ENCODE measurements at regions not wholly inside any gene's neighbourhood (a gene's known extent, or its start where the extent isn't known, plus 50 kb on each side); places are given as distances from the start of the nearest gene placed in this dataset.
"Not testable (repeated sequence)": the region's sequence is repeated elsewhere in the genome, so short reads cannot be mapped to it uniquely, and the experiment has no call there.

DNA sequence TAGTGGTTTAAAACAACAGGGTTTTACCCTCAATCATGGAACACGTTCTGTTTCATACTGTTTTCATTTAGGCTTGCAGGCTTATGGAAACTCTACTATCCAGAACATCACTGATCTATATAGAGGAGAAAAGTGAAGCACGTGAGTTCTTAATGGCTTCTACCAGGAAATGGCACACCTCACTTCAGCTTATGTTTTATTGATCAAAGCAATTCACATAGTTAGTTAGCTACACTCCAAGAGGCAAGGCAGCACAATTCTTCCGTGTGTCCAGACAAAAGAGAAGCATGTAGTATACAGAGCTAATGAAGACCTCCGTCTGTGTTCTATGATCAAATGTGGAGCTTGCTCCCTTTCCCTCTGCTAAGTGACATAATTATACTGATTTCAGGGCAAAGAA is 353.3 kb upstream of the CD180 start:
- H3K27me3 ChIP-seq (ENCODE audit: insufficient read depth, poor library complexity, severe bottlenecking): no peaks in the 10 kb centered on the region
- H3K4me1 ChIP-seq (ENCODE audit: insufficient read depth, poor library complexity, severe bottlenecking): no peaks in the 10 kb centered on the region
- DNase-seq (ENCODE audit: low spot score): no peak
- TF ChIP-seq, protein P1, sequence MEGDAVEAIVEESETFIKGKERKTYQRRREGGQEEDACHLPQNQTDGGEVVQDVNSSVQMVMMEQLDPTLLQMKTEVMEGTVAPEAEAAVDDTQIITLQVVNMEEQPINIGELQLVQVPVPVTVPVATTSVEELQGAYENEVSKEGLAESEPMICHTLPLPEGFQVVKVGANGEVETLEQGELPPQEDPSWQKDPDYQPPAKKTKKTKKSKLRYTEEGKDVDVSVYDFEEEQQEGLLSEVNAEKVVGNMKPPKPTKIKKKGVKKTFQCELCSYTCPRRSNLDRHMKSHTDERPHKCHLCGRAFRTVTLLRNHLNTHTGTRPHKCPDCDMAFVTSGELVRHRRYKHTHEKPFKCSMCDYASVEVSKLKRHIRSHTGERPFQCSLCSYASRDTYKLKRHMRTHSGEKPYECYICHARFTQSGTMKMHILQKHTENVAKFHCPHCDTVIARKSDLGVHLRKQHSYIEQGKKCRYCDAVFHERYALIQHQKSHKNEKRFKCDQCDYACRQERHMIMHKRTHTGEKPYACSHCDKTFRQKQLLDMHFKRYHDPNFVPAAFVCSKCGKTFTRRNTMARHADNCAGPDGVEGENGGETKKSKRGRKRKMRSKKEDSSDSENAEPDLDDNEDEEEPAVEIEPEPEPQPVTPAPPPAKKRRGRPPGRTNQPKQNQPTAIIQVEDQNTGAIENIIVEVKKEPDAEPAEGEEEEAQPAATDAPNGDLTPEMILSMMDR (IDR thresholded peaks at IDR 0.05; ENCODE audit: poor library complexity, severe bottlenecking): no peak
- H3K36me3 ChIP-seq (ENCODE audit: low read depth): no peaks in the 10 kb centered on the region
- ATAC-seq (ENCODE audit: low read depth): no peak
- H3K27ac ChIP-seq (ENCODE audit: poor library complexity, severe bottlenecking): no peak overlapping the region
- no peaks in the 10 kb centered on the region for H3K9me3 ChIP-seq (ENCODE audit: severe bottlenecking)
- H3K4me3 ChIP-seq (ENCODE audit: severe bottlenecking): no peak overlapping the region

DNA sequence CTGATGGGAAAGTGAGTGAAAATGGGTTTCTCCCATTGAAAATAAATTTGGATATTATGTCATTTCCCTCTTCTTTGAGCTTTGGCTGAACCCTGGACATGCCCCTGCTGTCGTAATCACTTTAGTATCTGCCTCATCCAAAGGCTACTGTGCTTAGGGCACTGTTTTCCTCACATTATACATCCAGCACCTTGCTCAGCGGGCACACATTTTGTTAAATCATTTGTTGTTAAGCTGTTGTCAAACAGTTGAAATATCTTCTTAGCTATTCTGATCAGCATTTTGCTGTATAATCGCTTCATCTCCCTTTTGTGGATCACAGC is 352.7 kb upstream of the CD180 start:
- no peaks in the 10 kb centered on the region for H3K4me1 ChIP-seq (ENCODE audit: insufficient read depth, poor library complexity, severe bottlenecking)
- H3K4me3 ChIP-seq (ENCODE audit: severe bottlenecking): no peak overlapping the region
- ATAC-seq (ENCODE audit: low read depth) (no peak), DNase-seq (ENCODE audit: low spot score) (no peak)
- TF ChIP-seq, protein P1 (IDR thresholded peaks at IDR 0.05; ENCODE audit: poor library complexity, severe bottlenecking): no peak
- H3K27ac ChIP-seq (ENCODE audit: poor library complexity, severe bottlenecking): no peak overlapping the region
- no peaks in the 10 kb centered on the region for H3K27me3 ChIP-seq (ENCODE audit: insufficient read depth, poor library complexity, severe bottlenecking)
- no peaks in the 10 kb centered on the region for H3K9me3 ChIP-seq (ENCODE audit: severe bottlenecking)
- no peaks in the 10 kb centered on the region for H3K36me3 ChIP-seq (ENCODE audit: low read depth)

- ATAC-seq (ENCODE audit: low read depth): no peak
- no peak overlapping the region for H3K4me3 ChIP-seq (ENCODE audit: severe bottlenecking)
- H3K9me3 ChIP-seq (ENCODE audit: severe bottlenecking): no peaks in the 10 kb centered on the region
- H3K4me1 ChIP-seq (ENCODE audit: insufficient read depth, poor library complexity, severe bottlenecking): no peaks in the 10 kb centered on the region
- TF ChIP-seq, protein P1 (IDR thresholded peaks at IDR 0.05; ENCODE audit: poor library complexity, severe bottlenecking): no peak
- H3K27me3 ChIP-seq (ENCODE audit: insufficient read depth, poor library complexity, severe bottlenecking): no peaks in the 10 kb centered on the region
- H3K36me3 ChIP-seq (ENCODE audit: low read depth): no peaks in the 10 kb centered on the region
- no peak for DNase-seq (ENCODE audit: low spot score)
- no peak overlapping the region for H3K27ac ChIP-seq (ENCODE audit: poor library complexity, severe bottlenecking)
These were observed 352.1 kb upstream of the CD180 start for GRCh38 chr5:67548520-67549295.

GRCh38 chr5:67547682-67548081 is 351.1 kb upstream of the CD180 start:
- H3K4me3 ChIP-seq (ENCODE audit: severe bottlenecking): no peak overlapping the region
- H3K4me1 ChIP-seq (ENCODE audit: insufficient read depth, poor library complexity, severe bottlenecking): no peaks in the 10 kb centered on the region
- TF ChIP-seq, protein P1 (IDR thresholded peaks at IDR 0.05; ENCODE audit: poor library complexity, severe bottlenecking): no peak
- ATAC-seq (ENCODE audit: low read depth) (no peak), DNase-seq (ENCODE audit: low spot score) (no peak)
- no peaks in the 10 kb centered on the region for H3K36me3 ChIP-seq (ENCODE audit: low read depth)
- no peaks in the 10 kb centered on the region for H3K27me3 ChIP-seq (ENCODE audit: insufficient read depth, poor library complexity, severe bottlenecking)
- no peak overlapping the region for H3K27ac ChIP-seq (ENCODE audit: poor library complexity, severe bottlenecking)
- H3K9me3 ChIP-seq (ENCODE audit: severe bottlenecking): no peaks in the 10 kb centered on the region

DNA sequence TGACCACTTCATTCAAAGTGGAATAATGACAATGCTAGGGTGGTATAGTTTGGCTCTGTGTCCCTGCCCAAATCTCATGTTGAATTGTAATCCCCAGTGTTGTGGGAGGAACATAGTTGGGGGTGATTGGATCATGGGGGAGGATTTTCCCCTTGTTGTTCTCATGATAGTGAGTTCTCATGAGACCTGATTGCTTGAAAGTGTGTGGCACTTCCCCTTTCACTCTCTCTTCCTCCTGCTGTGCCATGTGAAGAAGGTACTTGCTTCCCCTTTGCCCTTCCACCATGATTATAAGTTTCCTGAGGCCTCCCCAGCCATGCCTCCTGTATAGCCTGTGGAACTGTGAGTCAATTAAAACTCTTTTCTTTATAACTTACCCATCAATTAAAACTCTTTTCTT is 348.3 kb upstream of the CD180 start:
- not testable (repeated sequence) for ATAC-seq (ENCODE audit: low read depth); DNase-seq (ENCODE audit: low spot score); H3K36me3 ChIP-seq (ENCODE audit: low read depth); H3K9me3 ChIP-seq (ENCODE audit: severe bottlenecking); H3K27ac ChIP-seq (ENCODE audit: poor library complexity, severe bottlenecking); H3K4me1 ChIP-seq (ENCODE audit: insufficient read depth, poor library complexity, severe bottlenecking); H3K27me3 ChIP-seq (ENCODE audit: insufficient read depth, poor library complexity, severe bottlenecking); H3K4me3 ChIP-seq (ENCODE audit: severe bottlenecking)

Data from RWPE2 (cell line).